CD4-positive, alpha-beta memory T cell (primary cell): ENCODE measurements at regions not wholly inside any gene's neighbourhood (a gene's known extent, or its start where the extent isn't known, plus 50 kb on each side); places are given as distances from the start of the nearest gene placed in this dataset.
"Not testable (repeated sequence)": the region's sequence is repeated elsewhere in the genome, so short reads cannot be mapped to it uniquely, and the experiment has no call there.

Experiments used
- CTCF ChIA-PET: fragments of 350-600 bp; sonication (Branson Sonifier 250); formaldehyde crosslinking; loops from one replicate; lab custom pipeline; 2021; ENCODE audit warnings: inconsistent platforms; ENCODE audit not compliant: partially characterized antibody; lab: Charles Lee
- POLR2A ChIA-PET: fragments of 350-600 bp; sonication (Branson Sonifier 250); formaldehyde crosslinking; loops from one replicate; lab custom pipeline; 2021; ENCODE audit not compliant: partially characterized antibody; lab: Charles Lee
- DNase-seq, 5 donors: peaks; one replicate each; pipeline versions ENCODE4 v3.0.0 to v3.0.0-alpha.2; 2020 to 2022; ENCODE audit warnings: mixed read lengths in 1 of 5
- H3K27ac ChIP-seq: one replicate; pipeline ENCODE4 v1.7.0; 2013; ENCODE audit warnings: low read depth, low read length
- H3K27me3 ChIP-seq: 2 replicates; pipeline ENCODE4 v1.7.0; 2013; ENCODE audit warnings: mild to moderate bottlenecking, low read length, moderate library complexity; ENCODE audit not compliant: insufficient read depth
- H3K36me3 ChIP-seq: 2 replicates; pipeline ENCODE4 v1.7.0; 2013; ENCODE audit warnings: mild to moderate bottlenecking, low read length, moderate library complexity; ENCODE audit not compliant: insufficient read depth
- H3K4me1 ChIP-seq: 2 replicates; pipeline ENCODE4 v1.7.0; 2013; ENCODE audit warnings: mild to moderate bottlenecking, low read length, moderate library complexity; ENCODE audit not compliant: insufficient read depth
- H3K4me3 ChIP-seq, 2 donors: one replicate each; pipeline ENCODE4 v1.7.0; 2013; ENCODE audit warnings: low read length in 2 of 2, mild to moderate bottlenecking in 1 of 2
- H3K9me3 ChIP-seq, 2 donors: one replicate each; pipeline ENCODE4 v1.7.0; 2013; ENCODE audit warnings: low read length in 2 of 2, control low read depth in 1 of 2; ENCODE audit not compliant: control insufficient read depth in 1 of 2
- H3K27ac Mint-ChIP-seq, 7 donors: one replicate each; pipeline ENCODE4 v1.8.0; 2020 to 2021; ENCODE audit warnings: mixed read lengths in 7 of 7, mild to moderate bottlenecking in 6 of 7, inconsistent platforms in 3 of 7, moderate library complexity in 3 of 7
- H3K27me3 Mint-ChIP-seq, 2 donors: one replicate each; pipeline ENCODE4 v1.8.0; 2020 to 2021; ENCODE audit warnings: mixed read lengths in 2 of 2
- H3K36me3 Mint-ChIP-seq, 2 donors: one replicate each; pipeline ENCODE4 v1.8.0; 2020 to 2021; ENCODE audit warnings: mixed read lengths in 2 of 2, inconsistent platforms in 1 of 2, mild to moderate bottlenecking in 1 of 2
- H3K4me1 Mint-ChIP-seq, 4 donors: one replicate each; pipeline ENCODE4 v1.8.0; 2020 to 2021; ENCODE audit warnings: mixed read lengths in 4 of 4, mild to moderate bottlenecking in 1 of 4
- H3K4me3 Mint-ChIP-seq, 8 donors: one replicate each; pipeline ENCODE4 v1.8.0; 2020 to 2021; ENCODE audit warnings: mixed read lengths in 8 of 8, mild to moderate bottlenecking in 7 of 8, moderate library complexity in 6 of 8, inconsistent platforms in 3 of 8
- H3K9me3 Mint-ChIP-seq, 8 donors: one replicate each; pipeline ENCODE4 v1.8.0; 2020 to 2021; ENCODE audit warnings: mixed read lengths in 8 of 8, mild to moderate bottlenecking in 5 of 8, inconsistent platforms in 3 of 8, moderate library complexity in 1 of 8
- intact Hi-C: fragments of 100-400 bp; cut with micrococcal nuclease; formaldehyde crosslinking; loops from one replicate; pipeline ENCODE4 v1.15.1; 2023

- H3K4me3 Mint-ChIP-seq, DNase-seq, H3K9me3 Mint-ChIP-seq, intact Hi-C loops, H3K4me1 ChIP-seq, H3K27me3 ChIP-seq, POLR2A ChIA-PET, H3K4me3 ChIP-seq, H3K36me3 ChIP-seq, CTCF ChIA-PET, H3K27me3 Mint-ChIP-seq, H3K9me3 ChIP-seq, H3K27ac ChIP-seq: not testable (repeated sequence)
- peaks cover 13 to 27% (median 20%) of the 10 kb centered on the region in 4 donors for H3K4me1 Mint-ChIP-seq
- H3K27ac Mint-ChIP-seq: peak overlapping the region in 4 of 7 donors; percentile 10 to 91 (median 46)
- peaks cover 5 to 32% of the 10 kb centered on the region in 2 donors for H3K36me3 Mint-ChIP-seq
These were observed 84.7 kb downstream of the METTL2B start for GRCh38 chr7:128561116-128561722.

- H3K9me3 ChIP-seq, H3K4me3 Mint-ChIP-seq, H3K36me3 ChIP-seq, H3K27me3 ChIP-seq, POLR2A ChIA-PET, H3K27ac Mint-ChIP-seq, H3K27me3 Mint-ChIP-seq, intact Hi-C loops, CTCF ChIA-PET, DNase-seq, H3K4me1 ChIP-seq, H3K4me3 ChIP-seq, H3K27ac ChIP-seq, H3K9me3 Mint-ChIP-seq: not testable (repeated sequence)
- peaks cover 5 to 31% of the 10 kb centered on the region in 2 donors for H3K36me3 Mint-ChIP-seq
- H3K4me1 Mint-ChIP-seq: peaks cover 13 to 27% (median 20%) of the 10 kb centered on the region in 4 donors
These were observed 86.2 kb downstream of the METTL2B start for GRCh38 chr7:128562795-128563194.

- H3K27me3 Mint-ChIP-seq, H3K9me3 Mint-ChIP-seq, H3K27me3 ChIP-seq, DNase-seq, H3K4me3 ChIP-seq, H3K4me1 ChIP-seq, H3K36me3 ChIP-seq, H3K27ac ChIP-seq, H3K9me3 ChIP-seq, H3K4me3 Mint-ChIP-seq, POLR2A ChIA-PET, intact Hi-C loops, CTCF ChIA-PET: not testable (repeated sequence)
- H3K4me1 Mint-ChIP-seq: peaks cover 14 to 35% (median 22%) of the 10 kb centered on the region in 4 donors
- H3K27ac Mint-ChIP-seq: peak overlapping the region in 4 of 7 donors; percentile 34 to 84 (median 66)
- H3K36me3 Mint-ChIP-seq: peaks cover 10 to 34% of the 10 kb centered on the region in 2 donors
These were observed 87.7 kb downstream of the METTL2B start for GRCh38 chr7:128564123-128564700.

GRCh38 chr7:128564932-128565864, 88.7 kb downstream of the METTL2B start:
- H3K27ac ChIP-seq, H3K4me3 ChIP-seq, CTCF ChIA-PET, POLR2A ChIA-PET, H3K9me3 Mint-ChIP-seq, H3K9me3 ChIP-seq, H3K4me1 ChIP-seq, DNase-seq, H3K36me3 ChIP-seq, H3K27me3 ChIP-seq, H3K4me3 Mint-ChIP-seq, intact Hi-C loops, H3K27me3 Mint-ChIP-seq: not testable (repeated sequence)
- peak overlapping the region in 2 of 7 donors; percentile 34 to 60 for H3K27ac Mint-ChIP-seq
- peaks cover 11 to 27% (median 18%) of the 10 kb centered on the region in 4 donors for H3K4me1 Mint-ChIP-seq
- peaks cover 10 to 28% of the 10 kb centered on the region in 2 donors for H3K36me3 Mint-ChIP-seq

- H3K9me3 ChIP-seq, H3K4me1 ChIP-seq, H3K4me3 ChIP-seq, H3K4me1 Mint-ChIP-seq, H3K4me3 Mint-ChIP-seq, H3K9me3 Mint-ChIP-seq, H3K27me3 ChIP-seq, H3K27ac ChIP-seq, H3K27ac Mint-ChIP-seq, H3K36me3 ChIP-seq, H3K27me3 Mint-ChIP-seq, intact Hi-C loops, DNase-seq, POLR2A ChIA-PET: not testable (repeated sequence)
- peaks cover 11 to 33% of the 10 kb centered on the region in 2 donors for H3K36me3 Mint-ChIP-seq
- CTCF ChIA-PET: interaction anchor here (0.7 kb wide), 1 partner anchor 148 kb away, joined by 3 read pairs; no protein-coding TSS in a partner anchor
These were observed 96.8 kb upstream of the GARIN1A start for GRCh38 chr7:128575277-128575676.

- CTCF ChIA-PET, H3K4me3 ChIP-seq, H3K9me3 Mint-ChIP-seq, H3K4me3 Mint-ChIP-seq, POLR2A ChIA-PET, H3K4me1 Mint-ChIP-seq, H3K4me1 ChIP-seq, H3K27ac Mint-ChIP-seq, DNase-seq, H3K36me3 ChIP-seq, H3K27me3 Mint-ChIP-seq, intact Hi-C loops, H3K27me3 ChIP-seq, H3K9me3 ChIP-seq, H3K27ac ChIP-seq: not testable (repeated sequence)
- H3K36me3 Mint-ChIP-seq: peaks cover 11 to 30% of the 10 kb centered on the region in 2 donors
These were observed 95.1 kb upstream of the GARIN1A start for GRCh38 chr7:128576953-128577352.

- intact Hi-C loops, CTCF ChIA-PET, H3K9me3 Mint-ChIP-seq, H3K4me1 Mint-ChIP-seq, H3K27ac ChIP-seq, H3K27me3 Mint-ChIP-seq, H3K27me3 ChIP-seq, H3K36me3 ChIP-seq, H3K4me3 Mint-ChIP-seq, H3K27ac Mint-ChIP-seq, H3K4me1 ChIP-seq, H3K9me3 ChIP-seq, H3K4me3 ChIP-seq, DNase-seq, POLR2A ChIA-PET: not testable (repeated sequence)
- peaks cover 13 to 35% of the 10 kb centered on the region in 2 donors for H3K36me3 Mint-ChIP-seq
These were observed 92.2 kb upstream of the GARIN1A start for GRCh38 chr7:128579843-128580242.
